Mesenchymal stem cell (in vitro differentiated cells and primary cell): ENCODE measurements at regions not wholly inside any gene's neighbourhood (a gene's known extent, or its start where the extent isn't known, plus 50 kb on each side); places are given as distances from the start of the nearest gene placed in this dataset.

ENCODE experiments used
- DNase-seq: peaks from one replicate; pipeline ENCODE4 v3.0.0-alpha.2; 2013
- H2AFZ ChIP-seq: one replicate; pipeline ENCODE4 v1.6.1; 2013; ENCODE audit warnings: low read depth, mild to moderate bottlenecking, control low read depth, inconsistent platforms, low read length, moderate library complexity
- H2AK5ac ChIP-seq: 2 replicates; pipeline ENCODE4 v1.6.1; 2013; ENCODE audit warnings: low read length, moderate library complexity, mild to moderate bottlenecking, inconsistent platforms; ENCODE audit not compliant: severe bottlenecking
- H2BK120ac ChIP-seq: one replicate; pipeline ENCODE4 v1.6.1; 2013; ENCODE audit warnings: low read depth, mild to moderate bottlenecking, inconsistent platforms, low read length, moderate library complexity
- H2BK12ac ChIP-seq, 2 experiments: one replicate each; pipeline ENCODE4 v1.6.1; 2013; ENCODE audit warnings: inconsistent platforms in 2 of 2, low read length in 2 of 2, mild to moderate bottlenecking in 2 of 2, moderate library complexity in 2 of 2, control low read depth in 1 of 2
- H2BK15ac ChIP-seq: one replicate; pipeline ENCODE4 v1.6.1; 2013; ENCODE audit warnings: mild to moderate bottlenecking, low read depth, inconsistent platforms; ENCODE audit not compliant: poor library complexity, severe bottlenecking
- H2BK5ac ChIP-seq: 2 replicates; pipeline ENCODE4 v1.6.1; 2013; ENCODE audit warnings: low read depth, mild to moderate bottlenecking, low read length, control low read depth, inconsistent platforms; ENCODE audit not compliant: poor library complexity, severe bottlenecking
- H3K14ac ChIP-seq, 2 experiments: one replicate each; pipeline ENCODE4 v1.6.1; 2013; ENCODE audit warnings: inconsistent platforms in 2 of 2, low read length in 2 of 2, control low read depth in 1 of 2, mild to moderate bottlenecking in 1 of 2, moderate library complexity in 1 of 2
- H3K18ac ChIP-seq, 2 experiments: one replicate each; pipeline ENCODE4 v1.6.1; 2013; ENCODE audit warnings: inconsistent platforms in 2 of 2, low read length in 2 of 2, control low read depth in 1 of 2, low read depth in 1 of 2, mild to moderate bottlenecking in 1 of 2
- H3K23ac ChIP-seq, 2 experiments: one replicate each; pipeline ENCODE4 v1.6.1; 2013; ENCODE audit warnings: inconsistent platforms in 2 of 2, low read length in 2 of 2, mild to moderate bottlenecking in 2 of 2, moderate library complexity in 2 of 2, control low read depth in 1 of 2
- H3K27ac ChIP-seq: 2 replicates; pipeline ENCODE4 v1.5.1; 2013; ENCODE audit warnings: mild to moderate bottlenecking, moderate library complexity, low read length, control low read depth, inconsistent platforms; ENCODE audit not compliant: poor library complexity, severe bottlenecking
- H3K27me3 ChIP-seq, 2 experiments: 2 replicates each; pipeline versions ENCODE4 v1.6.1 to v1.7.0; 2013; ENCODE audit warnings: low read length in 2 of 2, mild to moderate bottlenecking in 2 of 2, moderate library complexity in 2 of 2, control low read depth in 1 of 2, inconsistent platforms in 1 of 2; ENCODE audit not compliant: control insufficient read depth in 1 of 2, insufficient read depth in 1 of 2
- H3K36me3 ChIP-seq, 2 experiments: 2 replicates each; pipeline versions ENCODE4 v1.6.1 to v1.7.0; 2013; ENCODE audit warnings: low read length in 2 of 2, control low read depth in 1 of 2, inconsistent platforms in 1 of 2, low read depth in 1 of 2, mild to moderate bottlenecking in 1 of 2; ENCODE audit not compliant: insufficient read depth in 2 of 2, control insufficient read depth in 1 of 2
- H3K4ac ChIP-seq, 2 experiments: one replicate each; pipeline ENCODE4 v1.6.1; 2013; ENCODE audit warnings: inconsistent platforms in 2 of 2, low read length in 2 of 2, mild to moderate bottlenecking in 2 of 2, moderate library complexity in 2 of 2, control low read depth in 1 of 2, low read depth in 1 of 2
- H3K4me1 ChIP-seq: 2 replicates; pipeline ENCODE4 v1.6.1; 2013; ENCODE audit warnings: low read depth, low read length, control low read depth; ENCODE audit not compliant: control insufficient read depth, insufficient read depth
- H3K4me2 ChIP-seq: 2 replicates; pipeline ENCODE4 v1.6.1; 2013; ENCODE audit warnings: low read length, mild to moderate bottlenecking, inconsistent platforms; ENCODE audit not compliant: poor library complexity, severe bottlenecking
- H3K4me3 ChIP-seq, 2 experiments: 2 replicates each; pipeline versions ENCODE4 v1.5.1 to v1.7.0; 2013; ENCODE audit warnings: low read length in 2 of 2, mild to moderate bottlenecking in 2 of 2, control low read depth in 1 of 2, low read depth in 1 of 2; ENCODE audit not compliant: insufficient read depth in 1 of 2
- H3K79me1 ChIP-seq: replicated peaks from 2 replicates; pipeline ENCODE4 v1.6.1; 2013; ENCODE audit warnings: mild to moderate bottlenecking, control low read depth, low read length, inconsistent platforms; ENCODE audit not compliant: poor library complexity, severe bottlenecking
- H3K9ac ChIP-seq: 2 replicates; pipeline ENCODE4 v1.7.0; 2013; ENCODE audit warnings: mild to moderate bottlenecking, low read length, moderate library complexity
- H3K9me3 ChIP-seq: 2 replicates; pipeline ENCODE4 v1.7.0; 2013; ENCODE audit warnings: mild to moderate bottlenecking, low read length; ENCODE audit not compliant: control insufficient read depth
- H4K8ac ChIP-seq: one replicate; pipeline ENCODE4 v1.6.1; 2013; ENCODE audit warnings: inconsistent platforms, mild to moderate bottlenecking, low read length, moderate library complexity
- H4K91ac ChIP-seq: one replicate; pipeline ENCODE4 v1.6.1; 2013; ENCODE audit warnings: mild to moderate bottlenecking, low read length, inconsistent platforms
- WGBS: methylation state at CpG from one replicate; pipeline ENCODE4 v1.1.7; 2013; ENCODE audit warnings: mixed read lengths; 5-methylcytosine and 5-hydroxymethylcytosine counted together

DNA sequence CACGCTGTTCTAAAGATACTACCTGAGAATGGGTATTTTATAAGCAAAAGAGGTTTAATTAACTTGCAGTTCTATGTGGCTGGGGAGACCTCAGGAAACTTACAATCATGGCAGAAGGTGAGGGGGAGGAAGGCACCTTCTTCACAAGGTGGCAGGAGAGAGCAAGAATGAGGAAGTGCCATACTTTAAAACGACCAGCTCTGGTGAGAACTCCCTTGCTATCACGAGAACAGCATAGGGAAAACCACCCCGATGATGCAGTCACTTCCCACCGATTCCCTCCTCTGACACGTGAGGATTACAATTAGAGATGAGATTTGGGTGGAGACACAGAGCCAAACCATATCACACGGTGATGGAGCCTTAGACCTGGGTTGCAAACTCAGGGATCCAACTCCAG lies 317.5 kb upstream of the EEF2KMT start:
- no peak overlapping the region for H3K23ac ChIP-seq
- no peak overlapping the region for H2AK5ac ChIP-seq
- H3K27ac ChIP-seq = no peak overlapping the region
- H3K14ac ChIP-seq = no peak overlapping the region
- no peaks in the 10 kb centered on the region for H3K79me1 ChIP-seq
- H3K4me1 ChIP-seq = no peaks in the 10 kb centered on the region
- peaks cover 4% of the 10 kb centered on the region for H3K9me3 ChIP-seq
- no peak overlapping the region for H3K4me3 ChIP-seq
- no peak overlapping the region for H3K4me2 ChIP-seq
- H2AFZ ChIP-seq = no peak overlapping the region
- WGBS = 44% methylated on average over 5 of the region's 7 CpGs
- H2BK12ac ChIP-seq = no peak overlapping the region
- H3K27me3 ChIP-seq = no peaks in the 10 kb centered on the region
- H2BK5ac ChIP-seq = no peak overlapping the region
- H3K36me3 ChIP-seq = no peaks in the 10 kb centered on the region
- H4K8ac ChIP-seq = no peak overlapping the region
- no peak overlapping the region for H3K4ac ChIP-seq
- H3K18ac ChIP-seq = no peak overlapping the region
- H2BK120ac ChIP-seq = no peak overlapping the region
- H3K9ac ChIP-seq = no peak overlapping the region
- DNase-seq = no peak
- H2BK15ac ChIP-seq = no peak overlapping the region
- no peak overlapping the region for H4K91ac ChIP-seq

DNA sequence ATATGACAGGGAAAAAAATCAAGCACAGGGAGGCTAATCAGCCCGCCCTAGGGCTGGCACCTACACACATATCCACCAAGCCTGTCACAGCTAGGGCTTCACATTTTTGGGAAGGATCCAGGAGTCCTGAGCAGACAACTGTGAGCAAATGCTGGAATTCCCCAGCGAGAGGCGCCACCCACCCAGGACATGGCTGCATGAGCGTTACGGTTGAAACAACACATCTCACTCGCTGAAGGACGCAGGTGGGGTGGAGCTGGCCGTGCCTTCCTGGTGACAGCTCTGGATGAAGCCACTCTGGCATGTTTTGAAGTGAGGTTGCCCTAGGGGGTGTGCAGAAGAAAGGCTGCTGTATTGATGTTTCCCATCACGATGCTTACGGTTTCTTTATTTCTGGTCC lies 315.1 kb upstream of the EEF2KMT start:
- H3K4me2 ChIP-seq = no peak overlapping the region
- H2AFZ ChIP-seq = no peak overlapping the region
- H3K36me3 ChIP-seq = no peaks in the 10 kb centered on the region
- no peaks in the 10 kb centered on the region for H3K4me1 ChIP-seq
- no peak overlapping the region for H4K91ac ChIP-seq
- H4K8ac ChIP-seq = no peak overlapping the region
- H2AK5ac ChIP-seq = no peak overlapping the region
- no peak for DNase-seq
- H3K4ac ChIP-seq = no peak overlapping the region
- H2BK15ac ChIP-seq = no peak overlapping the region
- H3K4me3 ChIP-seq = no peak overlapping the region
- no peaks in the 10 kb centered on the region for H3K27me3 ChIP-seq
- no peaks in the 10 kb centered on the region for H3K79me1 ChIP-seq
- no peak overlapping the region for H3K27ac ChIP-seq
- H3K14ac ChIP-seq = no peak overlapping the region
- no peak overlapping the region for H2BK5ac ChIP-seq
- H2BK12ac ChIP-seq = no peak overlapping the region
- no peak overlapping the region for H2BK120ac ChIP-seq
- no peak overlapping the region for H3K23ac ChIP-seq
- H3K18ac ChIP-seq = no peak overlapping the region
- no peak overlapping the region for H3K9ac ChIP-seq
- H3K9me3 ChIP-seq = peaks cover 4% of the 10 kb centered on the region
- 36% methylated on average over 10 of the region's 10 CpGs for WGBS

DNA sequence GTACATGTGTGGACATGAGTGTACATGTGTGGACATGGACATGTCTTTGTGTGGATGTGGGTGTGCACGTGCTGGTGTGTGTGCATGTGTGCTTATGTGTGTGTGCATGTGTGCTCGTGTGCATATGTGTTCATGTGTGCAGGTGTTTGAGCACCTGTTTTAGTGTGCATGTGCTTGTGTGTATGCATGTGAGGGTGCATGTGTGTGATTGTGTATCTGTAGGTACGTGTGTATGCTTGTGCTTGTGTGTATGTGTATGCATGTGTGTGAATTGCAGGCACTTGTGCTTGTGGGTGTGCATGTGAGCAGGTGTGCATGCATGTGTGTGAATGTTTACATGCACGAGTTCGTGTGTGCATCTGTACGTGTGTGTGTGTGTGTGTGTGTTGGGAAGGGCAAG lies 300.6 kb upstream of the EEF2KMT start:
- Histone ChIP-seq H3K4me1 (no peaks in the 10 kb centered on the region), H2AK5ac (no peak overlapping the region), H2AFZ (no peak overlapping the region), H4K8ac (no peak overlapping the region), H2BK15ac (no peak overlapping the region), H2BK5ac (no peak overlapping the region), H3K18ac (no peak overlapping the region), H4K91ac (no peak overlapping the region), H3K36me3 (no peaks in the 10 kb centered on the region), H2BK12ac (no peak overlapping the region), H3K9me3 (peaks cover 4% of the 10 kb centered on the region), H3K27me3 (no peaks in the 10 kb centered on the region), H3K4me3 (no peak overlapping the region), H2BK120ac (no peak overlapping the region), H3K23ac (no peak overlapping the region), H3K14ac (no peak overlapping the region), H3K4ac (no peak overlapping the region), H3K27ac (no peak overlapping the region), H3K79me1 (no peaks in the 10 kb centered on the region), H3K4me2 (no peak overlapping the region), H3K9ac (no peak overlapping the region)
- no peak for DNase-seq
- 64% methylated on average over 6 of the region's 6 CpGs for WGBS

DNA sequence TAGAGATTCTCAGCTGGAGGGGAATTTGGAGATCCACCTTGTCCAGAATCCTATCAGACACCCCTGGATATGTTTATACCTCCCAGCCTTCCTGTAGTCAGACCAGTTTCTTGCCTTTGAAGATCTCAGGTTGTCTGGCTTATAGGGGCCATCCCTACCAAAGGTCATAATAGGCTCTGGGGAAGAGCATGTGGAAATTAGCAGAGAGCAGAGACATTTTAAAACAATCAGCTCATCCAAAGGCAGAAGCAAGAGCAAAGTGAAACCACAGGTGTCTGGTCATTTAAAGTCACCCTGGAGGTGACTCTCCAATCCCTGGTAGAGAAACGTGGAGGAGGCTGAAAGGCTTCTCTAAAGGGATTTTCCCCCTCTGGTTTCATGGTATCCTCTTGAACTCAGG lies 299.3 kb upstream of the EEF2KMT start:
- Histone ChIP-seq H2BK15ac (no peak overlapping the region), H3K9ac (no peak overlapping the region), H3K18ac (no peak overlapping the region), H2AK5ac (no peak overlapping the region), H2BK120ac (no peak overlapping the region), H3K4ac (no peak overlapping the region), H3K9me3 (peaks cover 4% of the 10 kb centered on the region), H3K27ac (no peak overlapping the region), H3K4me1 (no peaks in the 10 kb centered on the region), H2BK5ac (no peak overlapping the region), H3K4me3 (no peak overlapping the region), H4K8ac (no peak overlapping the region), H4K91ac (no peak overlapping the region), H3K23ac (no peak overlapping the region), H2AFZ (no peak overlapping the region), H2BK12ac (no peak overlapping the region), H3K4me2 (no peak overlapping the region), H3K14ac (no peak overlapping the region), H3K36me3 (no peaks in the 10 kb centered on the region), H3K27me3 (no peaks in the 10 kb centered on the region), H3K79me1 (no peaks in the 10 kb centered on the region)
- no peak for DNase-seq
- WGBS = 15% methylated on average over 1 of the region's 1 CpG
